Adrenal gland (tissue), 9 donors: ENCODE measurements at regions not wholly inside any gene's neighbourhood (a gene's known extent, or its start where the extent isn't known, plus 50 kb on each side); places are given as distances from the start of the nearest gene placed in this dataset.

Source experiments
- DNase-seq, 7 donors: peaks; one replicate each; pipeline ENCODE4 v3.0.0-alpha.2; 2019 to 2020
- H3K27ac ChIP-seq, 5 donors: fragments of 200-600 bp; sonication (generic) in 4 of 5; 1 replicate in 3 of 5; 2 replicates in 2 of 5; pipeline versions ENCODE4 v1.5.1 to v1.8.0; 2016 to 2020; ENCODE audit warnings: mild to moderate bottlenecking in 1 of 5
- H3K27me3 ChIP-seq: fragments of 200-600 bp; 2 replicates; pipeline ENCODE4 v1.8.0; 2021
- H3K36me3 ChIP-seq, 2 donors: fragments of 200-600 bp; replicated peaks in 1 of 2; 1 replicate in 1 of 2; 2 replicates in 1 of 2; pipeline versions ENCODE4 v1.5.1 to v1.8.0; 2018 to 2022
- H3K4me1 ChIP-seq, 2 donors: fragments of 200-600 bp; replicated peaks in 1 of 2; 1 replicate in 1 of 2; 2 replicates in 1 of 2; pipeline versions ENCODE4 v1.5.1 to v1.8.0; 2018 to 2021
- H3K4me3 ChIP-seq, 4 donors: fragments of 200-600 bp; sonication (generic) in 3 of 4; one replicate each; pipeline ENCODE4 v1.5.1; 2016 to 2018
- H3K9me3 ChIP-seq, 3 donors: fragments of 200-600 bp; sonication (generic) in 1 of 3; replicated peaks in 1 of 3; 1 replicate in 2 of 3; 2 replicates in 1 of 3; pipeline versions ENCODE4 v1.5.1 to v1.8.0; 2016 to 2021
- CTCF ChIP-seq, 6 experiments: fragments of 450-650 bp in 4 of 6; fragments of 200-600 bp in 2 of 6; sonication (generic) in 1 of 6; IDR thresholded peaks; 1 replicate in 5 of 6; 2 replicates in 1 of 6; pipeline versions ENCODE4 v1.5.1 to v1.8.0; 2016 to 2021; ENCODE audit warnings: antibody characterized with exemption in 6 of 6, mild to moderate bottlenecking in 2 of 6, moderate library complexity in 1 of 6
- POLR2A ChIP-seq, 2 donors: fragments of 450-650 bp; IDR thresholded peaks; one replicate each; pipeline ENCODE4 v1.6.1; 2017; ENCODE audit warnings: antibody characterized with exemption in 2 of 2, mild to moderate bottlenecking in 2 of 2, moderate library complexity in 1 of 2
- WGBS, 4 donors: extraction: QIAGEN DNeasy Blood & Tissue Kit in 2 of 4; methylation state at CpG; one replicate each; pipeline versions ENCODE4 v1.1.5 to v1.1.7; 2013 to 2017; 5-methylcytosine and 5-hydroxymethylcytosine counted together
- intact Hi-C, 2 donors: fragments of 100-400 bp; cut with DNase I; formaldehyde crosslinking; loops; one replicate each; pipeline versions ENCODE4 v1.14.1 to v1.15.0; 2022 to 2023
- donor health status: healthy with polysubstance abuse.
- donor health status: Bipolar disorder and iron deficiency.
- donor health status: DM: yes; HTN: yes; CAD: no.
- donor health status: DM: no; HTN: no; CAD: no.
- donor health status: DM: no; HTN: no; CAD: no.

GRCh38 chrX:63869506-63869905 lies 84.5 kb upstream of the ARHGEF9 start:
- peaks cover 11% of the 10 kb centered on the region for H3K27me3 ChIP-seq
- no peaks in the 10 kb centered on the region for H3K9me3 ChIP-seq
- no peak overlapping the region for H3K27ac ChIP-seq
- intact Hi-C loops, result no loop called here
- TF ChIP-seq POLR2A (IDR thresholded peaks at IDR 0.05) (no peak), CTCF (IDR thresholded peaks at IDR 0.05) (no peak)
- H3K4me1 ChIP-seq, result no peaks in the 10 kb centered on the region
- no peak for DNase-seq
- no peaks in the 10 kb centered on the region for H3K36me3 ChIP-seq
- 73 to 86% (median 85%) methylated on average over 1 to 3 of the region's 3 CpGs for WGBS, 4 donors
- no peak overlapping the region for H3K4me3 ChIP-seq

GRCh38 chrX:63855896-63856295 lies 70.9 kb upstream of the ARHGEF9 start:
- H3K4me1 ChIP-seq, result no peaks in the 10 kb centered on the region
- no peaks in the 10 kb centered on the region for H3K36me3 ChIP-seq
- TF ChIP-seq POLR2A (IDR thresholded peaks at IDR 0.05) (no peak), CTCF (IDR thresholded peaks at IDR 0.05) (no peak)
- no peak overlapping the region for H3K27ac ChIP-seq
- H3K4me3 ChIP-seq, result no peak overlapping the region
- H3K27me3 ChIP-seq, result no peaks in the 10 kb centered on the region
- DNase-seq, result no peak
- no peaks in the 10 kb centered on the region for H3K9me3 ChIP-seq
- intact Hi-C loops, result no loop called here

- TF ChIP-seq POLR2A (IDR thresholded peaks at IDR 0.05), result no peak
- no peak for TF ChIP-seq CTCF (IDR thresholded peaks at IDR 0.05)
- 76 to 89% (median 82%) methylated on average over 4 of the region's 4 CpGs for WGBS, 4 donors
- Histone ChIP-seq H3K4me1 (no peaks in the 10 kb centered on the region), H3K27ac (no peak overlapping the region), H3K36me3 (no peaks in the 10 kb centered on the region), H3K9me3 (no peaks in the 10 kb centered on the region), H3K4me3 (no peak overlapping the region), H3K27me3 (peaks cover 4% of the 10 kb centered on the region)
- intact Hi-C loops, result no loop called here
- DNase-seq, result no peak
Measured at GRCh38 chrX:63835361-63835760, 50.3 kb upstream of the ARHGEF9 start.
